Endothelial cell of umbilical vein (primary cell): ENCODE measurements at regions not wholly inside any gene's neighbourhood (a gene's known extent, or its start where the extent isn't known, plus 50 kb on each side); places are given as distances from the start of the nearest gene placed in this dataset.

Experiments used
- CTCF ChIP-seq, 2 donors: IDR thresholded peaks; 1 replicate in 1 of 2; 2 replicates in 1 of 2; pipeline ENCODE4 v1.5.1; 2011; ENCODE audit warnings: low read length in 2 of 2, mild to moderate bottlenecking in 2 of 2, moderate library complexity in 2 of 2, control low read depth in 1 of 2, inconsistent platforms in 1 of 2, low read depth in 1 of 2; ENCODE audit not compliant: insufficient read depth in 1 of 2; ENCODE audit errors: extremely low read depth in 1 of 2
- EZH2 ChIP-seq: IDR thresholded peaks from 2 replicates; pipeline ENCODE4 v1.6.1; 2012; ENCODE audit warnings: borderline replicate concordance, low read depth, mild to moderate bottlenecking, moderate library complexity, low read length, inconsistent platforms; ENCODE audit not compliant: severe bottlenecking
- POLR2A ChIP-seq: IDR thresholded peaks from 2 replicates; pipeline ENCODE4 v1.6.1; 2012; ENCODE audit warnings: low read depth, mild to moderate bottlenecking, control low read depth, low read length
- POLR2AphosphoS5 ChIP-seq: IDR thresholded peaks from 2 replicates; pipeline ENCODE4 v1.6.1; 2012; ENCODE audit warnings: low read depth, mild to moderate bottlenecking, control low read depth, low read length, moderate library complexity; ENCODE audit not compliant: insufficient read depth

- TF ChIP-seq EZH2 (no peak), CTCF (IDR thresholded peaks at IDR 0.05; ENCODE audit: extremely low read depth in 1 of 2, insufficient read depth in 1 of 2, low read depth in 1 of 2, low read length in 2 of 2) (no peak), POLR2A (no peak), POLR2AphosphoS5 (no peak)
Observed at GRCh38 chr15:48010316-48010715, 110.5 kb upstream of the SLC24A5 start.
